ENCODE measurements at regions not wholly inside any gene's neighbourhood (a gene's known extent, or its start where the extent isn't known, plus 50 kb on each side); places are given as distances from the start of the nearest gene placed in this dataset.

DNA sequence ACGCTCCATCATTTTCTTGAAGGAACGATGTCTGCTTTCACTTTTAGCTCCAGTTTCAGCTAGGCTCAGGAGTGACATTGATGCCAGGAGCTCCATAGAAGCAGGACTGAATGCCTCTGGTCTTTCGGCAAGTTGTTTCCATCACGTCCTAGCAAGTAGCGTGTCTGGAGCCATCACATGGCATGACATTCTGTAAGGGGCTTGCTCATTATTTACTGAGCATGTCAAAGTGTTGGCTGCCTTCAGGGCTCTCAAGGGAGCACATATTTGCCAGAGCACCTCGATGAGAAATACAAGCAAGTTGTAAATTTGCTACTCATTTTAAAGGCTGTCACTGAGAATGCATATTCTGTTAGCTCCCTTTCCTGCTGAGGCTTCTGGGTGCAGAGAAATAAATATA is 131.0 kb upstream of the ITGB1 start:
- H3K14ac ChIP-seq (replicated peaks; ENCODE audit: low read depth, low read length): no peak overlapping the region
- H2BK120ac ChIP-seq (ENCODE audit: low read depth, low read length): no peak overlapping the region
- H4K8ac ChIP-seq (ENCODE audit: low read depth in 2 of 2, low read length in 2 of 2): no peak overlapping the region
- no peak overlapping the region for H3K56ac ChIP-seq (ENCODE audit: extremely low read depth, insufficient read depth, low read length)
- no peaks in the 10 kb centered on the region for H3K36me3 ChIP-seq (ENCODE audit: control insufficient read depth, insufficient read depth, low read length)
- H3K9me1 ChIP-seq (ENCODE audit: insufficient read depth, low read length): no peaks in the 10 kb centered on the region
- H4K91ac ChIP-seq (ENCODE audit: insufficient read depth, low read depth, low read length): no peak overlapping the region
- no peaks in the 10 kb centered on the region for H3K79me1 ChIP-seq (ENCODE audit: low read depth in 1 of 2, low read length in 2 of 2)
- H3K9ac ChIP-seq (ENCODE audit: low read depth, low read length): no peak overlapping the region
- H2BK15ac ChIP-seq (ENCODE audit: low read depth, low read length): no peak overlapping the region
- dilution Hi-C loops (cut with HindIII; ENCODE audit: low sequenced_read_pairs, unreplicated experiment): no loop called here
- H3K27ac ChIP-seq (ENCODE audit: insufficient read depth, low read length): no peak overlapping the region
- no peak overlapping the region for H2AK5ac ChIP-seq (ENCODE audit: low read depth, low read length)
- TF ChIP-seq MAZ (IDR thresholded peaks at IDR 0.05; ENCODE audit: borderline replicate concordance, low read depth, low read length): no peak
- no peak for TF ChIP-seq RCOR1 (IDR thresholded peaks at IDR 0.05; ENCODE audit: insufficient replicate concordance, low read length)
- no peak for TF ChIP-seq POLR2A (IDR thresholded peaks at IDR 0.05; ENCODE audit: low read depth, low read length)
- intact Hi-C loops (cut with micrococcal nuclease): no loop called here
- BruUV-seq (replicated peaks): no TSS peak
- no peak overlapping the region for H3K18ac ChIP-seq (ENCODE audit: low read depth, low read length)
- no peak for DNase-seq
- no peaks in the 10 kb centered on the region for H4K20me1 ChIP-seq (ENCODE audit: insufficient read depth, low read length)
- H3K4me1 ChIP-seq (ENCODE audit: control insufficient read depth, insufficient read depth, low read length): no peaks in the 10 kb centered on the region
- CTCF ChIA-PET: no interaction called here
- ATAC-seq (ENCODE audit: low read depth): no peak
- in situ Hi-C loops (cut with MboI; ENCODE audit: low sequenced_read_pairs): no loop called here
- no peak overlapping the region for H4K5ac ChIP-seq (ENCODE audit: low read depth, low read length)
- H3K4me2 ChIP-seq (ENCODE audit: low read depth, low read length): no peak overlapping the region
- WGBS, 2 experiments (ENCODE audit: extremely low coverage in 2 of 2, insufficient read length in 1 of 2): 88% methylated on average over 6 of the region's 6 CpGs; no CpG with 5 or more reads in 1 of the 2 experiments
- H3K9me3 ChIP-seq (ENCODE audit: control insufficient read depth, insufficient read depth, low read length): no peaks in the 10 kb centered on the region
- no peak overlapping the region for H2AFZ ChIP-seq (replicated peaks; ENCODE audit: low read length, poor library complexity)
- no peak overlapping the region for H2BK5ac ChIP-seq (ENCODE audit: low read depth, low read length, poor library complexity, severe bottlenecking)
- H2AK9ac ChIP-seq (replicated peaks; ENCODE audit: low read depth, low read length, poor library complexity): no peak overlapping the region
- POLR2A ChIA-PET (ENCODE audit: unreplicated experiment): no interaction called here
- H2BK20ac ChIP-seq (ENCODE audit: low read depth, low read length): no peak overlapping the region
- H3K27me3 ChIP-seq (ENCODE audit: control insufficient read depth, insufficient read depth, low read length): no peaks in the 10 kb centered on the region
- H3K4me3 ChIP-seq (ENCODE audit: insufficient read depth, low read depth, low read length): no peak overlapping the region
- H3K4ac ChIP-seq (ENCODE audit: low read depth, low read length): no peak overlapping the region
- no peak overlapping the region for H3K23ac ChIP-seq (ENCODE audit: low read depth, low read length)
